ENCODE measurements at regions not wholly inside any gene's neighbourhood (a gene's known extent, or its start where the extent isn't known, plus 50 kb on each side); places are given as distances from the start of the nearest gene placed in this dataset.

GRCh38 chr3:43190670-43191069, 84.8 kb upstream of the POMGNT2 start:
- H3K27ac ChIP-seq = peak overlapping the region; percentile 66
- no peak overlapping the region for H2AFZ ChIP-seq

GRCh38 chr3:43187836-43188479, 82.1 kb upstream of the POMGNT2 start:
- no peak overlapping the region for H2AFZ ChIP-seq
- peaks cover 6% of the 10 kb centered on the region for H3K4me1 ChIP-seq (ENCODE audit: insufficient read depth)
- H3K27me3 ChIP-seq = no peaks in the 10 kb centered on the region
- no peaks in the 10 kb centered on the region for H4K20me1 ChIP-seq (ENCODE audit: insufficient read depth, poor library complexity, severe bottlenecking)
- H3K4me3 ChIP-seq = no peak overlapping the region
- TF ChIP-seq EZH2phosphoT487 (IDR thresholded peaks at IDR 0.05; ENCODE audit: low read depth, severe bottlenecking, unreplicated experiment) (no peak), CTCF (IDR thresholded peaks at IDR 0.05; ENCODE audit: poor library complexity) (no peak), EZH2 (IDR thresholded peaks at IDR 0.05; ENCODE audit: borderline replicate concordance) (no peak)
- no peak overlapping the region for H3K4me2 ChIP-seq
- H3K27ac ChIP-seq = no peak overlapping the region
- no peaks in the 10 kb centered on the region for H3K79me2 ChIP-seq
- no peaks in the 10 kb centered on the region for H3K9me3 ChIP-seq (ENCODE audit: low read depth)
- no peaks in the 10 kb centered on the region for H3K36me3 ChIP-seq (replicated peaks; ENCODE audit: insufficient read depth, low read depth)
- no peak for DNase-seq (ENCODE audit: low spot score)
- WGBS (ENCODE audit: low lambda C conversion rate, missing lambda C conversion rate) = 71% methylated on average over 1 of the region's 1 CpG
- no peaks in the 10 kb centered on the region for H3K9me2 ChIP-seq (replicated peaks; ENCODE audit: insufficient read depth)

More at GRCh38 chr3:43190670-43191069, 84.8 kb upstream of the POMGNT2 start:
- Histone ChIP-seq H3K4me3 (no peak overlapping the region), H3K4me1 (ENCODE audit: insufficient read depth) (peaks cover 6% of the 10 kb centered on the region), H3K36me3 (replicated peaks; ENCODE audit: insufficient read depth, low read depth) (no peaks in the 10 kb centered on the region), H3K9me3 (ENCODE audit: low read depth) (no peaks in the 10 kb centered on the region), H3K4me2 (no peak overlapping the region), H3K79me2 (no peaks in the 10 kb centered on the region), H3K9me2 (replicated peaks; ENCODE audit: insufficient read depth) (no peaks in the 10 kb centered on the region), H4K20me1 (ENCODE audit: insufficient read depth, poor library complexity, severe bottlenecking) (no peaks in the 10 kb centered on the region), H3K27me3 (no peaks in the 10 kb centered on the region)
- peak; percentile 17 for DNase-seq (ENCODE audit: low spot score)
- WGBS (ENCODE audit: low lambda C conversion rate, missing lambda C conversion rate) = 50% methylated on average over 5 of the region's 5 CpGs
- no peak for TF ChIP-seq EZH2phosphoT487 (IDR thresholded peaks at IDR 0.05; ENCODE audit: low read depth, severe bottlenecking, unreplicated experiment)
- no peak for TF ChIP-seq CTCF (IDR thresholded peaks at IDR 0.05; ENCODE audit: poor library complexity)
- TF ChIP-seq EZH2 (IDR thresholded peaks at IDR 0.05; ENCODE audit: borderline replicate concordance) = no peak

GRCh38 chr3:43185983-43186314, 80.1 kb upstream of the POMGNT2 start:
- Histone ChIP-seq H3K36me3 (replicated peaks; ENCODE audit: insufficient read depth, low read depth) (no peaks in the 10 kb centered on the region), H4K20me1 (ENCODE audit: insufficient read depth, poor library complexity, severe bottlenecking) (no peaks in the 10 kb centered on the region), H3K9me2 (replicated peaks; ENCODE audit: insufficient read depth) (no peaks in the 10 kb centered on the region), H3K27ac (no peak overlapping the region), H3K27me3 (no peaks in the 10 kb centered on the region), H3K9me3 (ENCODE audit: low read depth) (no peaks in the 10 kb centered on the region), H3K4me2 (no peak overlapping the region), H2AFZ (no peak overlapping the region), H3K4me1 (ENCODE audit: insufficient read depth) (peaks cover 8% of the 10 kb centered on the region), H3K79me2 (no peaks in the 10 kb centered on the region), H3K4me3 (no peak overlapping the region)
- DNase-seq (ENCODE audit: low spot score) = no peak
- WGBS (ENCODE audit: low lambda C conversion rate, missing lambda C conversion rate) = 95% methylated on average over 8 of the region's 8 CpGs
- no peak for TF ChIP-seq EZH2 (IDR thresholded peaks at IDR 0.05; ENCODE audit: borderline replicate concordance)
- no peak for TF ChIP-seq EZH2phosphoT487 (IDR thresholded peaks at IDR 0.05; ENCODE audit: low read depth, severe bottlenecking, unreplicated experiment)
- TF ChIP-seq CTCF (IDR thresholded peaks at IDR 0.05; ENCODE audit: poor library complexity) = no peak

Measured in hepatocyte (in vitro differentiated cells).